Esophagus squamous epithelium (tissue), 5 donors: ENCODE measurements at regions not wholly inside any gene's neighbourhood (a gene's known extent, or its start where the extent isn't known, plus 50 kb on each side); places are given as distances from the start of the nearest gene placed in this dataset.
A peak's percentile ranks its signal among the peaks of the same experiment; 100 is the strongest.

Source experiments
- DNase-seq: peaks from one replicate; lab custom pipeline; 2025; lab: John Stamatoyannopoulos, UW
- H3K27ac ChIP-seq, 4 donors: fragments of 200-600 bp; sonication (generic); one replicate each; pipeline ENCODE4 v1.5.1; 2016 to 2019; ENCODE audit warnings: mild to moderate bottlenecking in 1 of 4
- H3K27me3 ChIP-seq, 4 donors: fragments of 200-600 bp; sonication (generic); 1 replicate in 3 of 4; 2 replicates in 1 of 4; pipeline versions ENCODE4 v1.5.1 to v1.6.0; 2017 to 2021; ENCODE audit warnings: antibody characterized with exemption in 1 of 4
- H3K36me3 ChIP-seq, 3 donors: fragments of 200-600 bp; sonication (generic); one replicate each; pipeline ENCODE4 v1.5.1; 2016 to 2019
- H3K4me1 ChIP-seq, 3 donors: fragments of 200-600 bp; sonication (generic); one replicate each; pipeline ENCODE4 v1.5.1; 2017 to 2019
- H3K4me3 ChIP-seq, 4 donors: fragments of 200-600 bp; sonication (generic); 1 replicate in 3 of 4; 2 replicates in 1 of 4; pipeline ENCODE4 v1.5.1; 2016 to 2019; ENCODE audit warnings: mild to moderate bottlenecking in 2 of 4, moderate library complexity in 1 of 4
- H3K9me3 ChIP-seq, 3 donors: fragments of 200-600 bp; sonication (generic); one replicate each; pipeline ENCODE4 v1.5.1; 2016 to 2019
- CTCF ChIP-seq, 6 experiments: fragments of 450-650 bp in 4 of 6; fragments of 200-600 bp in 2 of 6; sonication (generic) in 2 of 6; IDR thresholded peaks; one replicate each; pipeline ENCODE4 v1.5.1; 2016 to 2019; ENCODE audit warnings: antibody characterized with exemption in 6 of 6, mild to moderate bottlenecking in 4 of 6, moderate library complexity in 4 of 6
- POLR2A ChIP-seq, 4 donors: fragments of 450-650 bp; IDR thresholded peaks; one replicate each; pipeline ENCODE4 v1.6.1; 2017; ENCODE audit warnings: antibody characterized with exemption in 4 of 4, mild to moderate bottlenecking in 4 of 4, moderate library complexity in 3 of 4
- WGBS, 2 donors: methylation state at CpG; one replicate each; pipeline ENCODE4 v1.1.5; 2018; 5-methylcytosine and 5-hydroxymethylcytosine counted together
- intact Hi-C: fragments of 100-400 bp; cut with DNase I; formaldehyde crosslinking; loops from one replicate; pipeline ENCODE4 v1.15.0; 2022
- donor health status: DM: yes; HTN: yes; CAD: no.

GRCh38 chr6:148602136-148602535, 144.7 kb upstream of the UST start:
- H3K9me3 ChIP-seq: no peaks in the 10 kb centered on the region
- H3K4me3 ChIP-seq: no peak overlapping the region
- DNase-seq: no peak
- H3K27me3 ChIP-seq: peaks cover 0 to 8% (median 0%) of the 10 kb centered on the region in 4 donors
- TF ChIP-seq CTCF (IDR thresholded peaks at IDR 0.05) (no peak), POLR2A (IDR thresholded peaks at IDR 0.05) (no peak)
- WGBS, 2 donors: 63 to 94% methylated on average over 2 of the region's 2 CpGs
- peaks cover 0 to 4% (median 0%) of the 10 kb centered on the region in 3 donors for H3K4me1 ChIP-seq
- intact Hi-C loops: no loop called here
- H3K27ac ChIP-seq: no peak overlapping the region
- no peaks in the 10 kb centered on the region for H3K36me3 ChIP-seq

DNA sequence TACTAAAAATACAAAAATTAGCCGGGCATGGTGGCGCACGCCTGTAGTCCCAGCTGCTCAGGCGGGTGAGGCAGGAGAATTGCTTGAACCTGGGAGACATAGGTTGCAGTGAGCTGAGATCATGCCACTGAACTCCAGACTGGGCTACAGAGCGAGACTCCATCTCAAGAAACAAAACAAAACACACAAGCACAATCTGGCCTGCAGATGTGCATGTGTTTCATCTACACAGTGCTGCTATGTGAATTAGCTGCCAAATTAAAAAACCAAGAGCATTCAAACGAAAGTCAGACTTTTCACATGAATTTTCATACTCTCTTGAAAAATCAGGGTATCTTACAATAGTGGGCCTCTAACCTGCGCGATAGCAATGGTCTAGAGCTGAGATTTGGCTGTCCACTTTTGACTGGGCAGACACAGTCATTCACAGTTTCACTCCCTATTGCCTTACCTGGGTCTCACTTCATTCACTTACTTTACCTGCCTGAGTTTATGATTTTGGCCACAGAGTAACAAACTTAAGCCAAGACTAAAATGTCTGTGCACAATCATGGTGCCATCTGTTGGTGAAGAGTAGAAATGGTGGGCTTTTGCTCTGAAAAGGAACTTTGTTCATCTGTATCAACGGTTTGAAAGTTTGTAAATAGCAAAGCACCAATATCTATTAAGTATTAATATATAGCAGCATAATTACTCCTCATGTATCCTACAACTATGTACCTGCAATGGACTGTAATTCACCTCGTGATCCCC, 138.5 kb upstream of the UST start:
- H3K4me3 ChIP-seq: no peak overlapping the region
- no peaks in the 10 kb centered on the region for H3K9me3 ChIP-seq
- TF ChIP-seq POLR2A (IDR thresholded peaks at IDR 0.05) (no peak), CTCF (IDR thresholded peaks at IDR 0.05) (no peak)
- 80 to 81% methylated on average over 6 to 8 of the region's 10 CpGs for WGBS, 2 donors
- H3K27me3 ChIP-seq: peaks cover 0 to 24% (median 0%) of the 10 kb centered on the region in 4 donors
- intact Hi-C loops: no loop called here
- H3K27ac ChIP-seq: no peak overlapping the region
- peaks cover 0 to 21% (median 4%) of the 10 kb centered on the region in 3 donors for H3K4me1 ChIP-seq
- H3K36me3 ChIP-seq: no peaks in the 10 kb centered on the region
- DNase-seq: no peak

GRCh38 chr6:148611213-148611612, 135.6 kb upstream of the UST start:
- DNase-seq: no peak
- Histone ChIP-seq H3K27me3 (peaks cover 0 to 38% (median 0%) of the 10 kb centered on the region in 4 donors), H3K36me3 (no peaks in the 10 kb centered on the region), H3K4me3 (no peak overlapping the region), H3K4me1 (peaks cover 0 to 21% (median 4%) of the 10 kb centered on the region in 3 donors), H3K27ac (peak overlapping the region in 3 of 4 donors; percentile 5 to 74 (median 68)), H3K9me3 (no peaks in the 10 kb centered on the region)
- 24 to 37% methylated on average over 8 of the region's 8 CpGs for WGBS, 2 donors
- TF ChIP-seq POLR2A (IDR thresholded peaks at IDR 0.05): no peak
- TF ChIP-seq CTCF (IDR thresholded peaks at IDR 0.05): no peak
- intact Hi-C loops: no loop called here

GRCh38 chr6:148612043-148612442, 134.8 kb upstream of the UST start:
- Histone ChIP-seq H3K4me1 (peaks cover 0 to 21% (median 4%) of the 10 kb centered on the region in 3 donors), H3K4me3 (no peak overlapping the region), H3K9me3 (no peaks in the 10 kb centered on the region), H3K27ac (peak overlapping the region in 3 of 4 donors; percentile 5 to 74 (median 68)), H3K27me3 (peaks cover 0 to 38% (median 0%) of the 10 kb centered on the region in 4 donors), H3K36me3 (no peaks in the 10 kb centered on the region)
- intact Hi-C loops: no loop called here
- no peak for TF ChIP-seq CTCF (IDR thresholded peaks at IDR 0.05)
- TF ChIP-seq POLR2A (IDR thresholded peaks at IDR 0.05): no peak
- DNase-seq: no peak
- WGBS, 2 donors: 94 to 100% methylated on average over 1 of the region's 1 CpG

- TF ChIP-seq POLR2A (IDR thresholded peaks at IDR 0.05): no peak
- no peak for TF ChIP-seq CTCF (IDR thresholded peaks at IDR 0.05)
- no peak overlapping the region for H3K4me3 ChIP-seq
- no peaks in the 10 kb centered on the region for H3K9me3 ChIP-seq
- intact Hi-C loops: no loop called here
- no peak overlapping the region for H3K27ac ChIP-seq
- WGBS, 2 donors: 85 to 96% methylated on average over 3 of the region's 3 CpGs
- peaks cover 0 to 38% (median 0%) of the 10 kb centered on the region in 4 donors for H3K27me3 ChIP-seq
- no peak for DNase-seq
- peaks cover 0 to 21% (median 4%) of the 10 kb centered on the region in 3 donors for H3K4me1 ChIP-seq
- no peaks in the 10 kb centered on the region for H3K36me3 ChIP-seq
Measured at GRCh38 chr6:148614602-148615001, 132.2 kb upstream of the UST start.
